HG02943 (cell line): ENCODE measurements at regions not wholly inside any gene's neighbourhood (a gene's known extent, or its start where the extent isn't known, plus 50 kb on each side); places are given as distances from the start of the nearest gene placed in this dataset.
A peak's percentile ranks its signal among the peaks of the same experiment; 100 is the strongest.
"Not testable (repeated sequence)": the region's sequence is repeated elsewhere in the genome, so short reads cannot be mapped to it uniquely, and the experiment has no call there.

ENCODE experiments used
- ATAC-seq: cut with Tn5 transposase; IDR thresholded peaks from one replicate; pipeline ENCODE4 v1.9.1; 2021; ENCODE audit warnings: mild to moderate bottlenecking, low read depth, moderate library complexity; ENCODE audit not compliant: unreplicated experiment

DNA sequence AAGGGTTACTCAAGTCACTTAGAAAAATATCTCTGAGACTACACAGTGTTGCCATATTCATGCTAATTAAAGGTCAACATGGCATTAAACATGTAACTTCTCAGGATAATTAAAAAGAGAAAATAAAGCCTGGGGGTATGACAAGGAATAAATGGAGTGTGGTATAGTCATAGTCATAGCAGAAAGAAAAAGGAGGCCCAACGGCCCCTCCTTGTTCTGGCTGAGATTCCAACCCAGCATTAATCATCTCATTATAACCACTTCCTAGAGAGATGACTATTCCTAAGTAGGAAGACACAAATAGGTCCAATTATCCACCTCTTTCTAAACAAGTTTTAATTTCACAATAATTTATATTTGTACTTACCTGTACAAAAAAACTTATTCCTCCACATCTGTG is 778.4 kb upstream of the AADAT start:
- ATAC-seq, result no peak

DNA sequence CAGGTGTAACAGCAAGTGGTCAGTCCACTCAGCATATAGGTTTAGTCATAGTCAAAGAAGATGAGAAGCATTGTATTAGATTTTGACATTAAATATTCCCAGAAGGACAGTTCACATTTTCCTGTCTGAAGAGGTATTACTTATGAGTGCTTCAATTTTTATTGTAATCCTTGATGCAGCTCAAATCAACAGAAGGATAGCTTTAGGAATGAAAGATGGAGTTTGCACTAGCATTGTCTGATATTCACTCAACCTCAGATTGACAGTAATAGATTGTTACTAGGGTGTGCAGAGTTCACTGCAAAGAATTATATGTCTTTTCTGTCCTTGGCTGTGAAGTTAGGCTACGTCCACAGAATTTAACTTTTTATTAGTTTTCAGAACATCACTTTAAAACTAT is 764.3 kb upstream of the AADAT start:
- no peak for ATAC-seq

DNA sequence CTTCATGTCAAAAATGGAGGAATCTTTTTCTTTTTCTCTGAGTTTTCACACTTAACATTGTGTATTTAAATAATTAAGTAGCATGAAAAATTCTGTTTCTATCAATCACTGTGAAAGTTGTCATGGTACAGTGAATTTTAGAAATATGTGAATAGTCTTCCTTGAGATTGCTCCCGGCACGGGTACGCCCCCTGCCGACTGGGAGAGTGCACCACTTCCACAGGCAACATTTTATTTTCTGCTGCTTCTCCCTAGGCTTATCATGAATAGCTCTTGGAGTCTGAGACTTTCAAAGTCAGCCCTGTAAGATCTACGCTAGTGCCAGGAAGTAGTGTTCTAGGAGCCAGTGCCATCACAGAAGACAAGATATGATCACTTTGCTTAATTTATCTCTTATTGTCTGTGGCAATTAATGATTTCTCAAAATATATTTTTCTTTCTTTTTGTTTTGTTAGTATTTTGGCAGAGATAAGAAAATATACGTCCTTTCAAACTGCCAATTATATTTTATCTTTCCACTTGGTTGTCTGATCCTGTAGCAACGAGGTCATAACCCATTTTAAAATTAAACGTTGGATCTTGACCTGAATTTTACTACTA is 763.8 kb upstream of the AADAT start:
- ATAC-seq, result peak; percentile 67

DNA sequence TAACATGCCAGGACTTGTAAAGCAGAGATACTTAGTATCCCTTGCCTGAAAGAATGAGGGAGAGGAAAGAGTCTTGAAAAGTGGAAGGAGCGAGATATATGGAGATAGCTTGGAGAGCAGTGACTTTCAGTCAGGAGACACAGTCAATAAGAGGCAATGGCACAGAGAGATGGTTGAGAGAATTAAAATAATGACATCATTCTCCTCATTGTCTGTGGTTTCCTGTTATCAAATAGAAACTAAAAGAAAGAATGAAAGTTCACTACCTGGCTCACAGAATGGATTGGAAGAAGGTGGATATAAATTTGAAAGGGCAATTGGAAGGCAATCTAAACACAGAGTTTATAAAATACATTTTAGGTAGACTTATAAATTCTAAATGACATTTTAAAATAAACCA is 760.2 kb upstream of the AADAT start:
- ATAC-seq, result no peak

DNA sequence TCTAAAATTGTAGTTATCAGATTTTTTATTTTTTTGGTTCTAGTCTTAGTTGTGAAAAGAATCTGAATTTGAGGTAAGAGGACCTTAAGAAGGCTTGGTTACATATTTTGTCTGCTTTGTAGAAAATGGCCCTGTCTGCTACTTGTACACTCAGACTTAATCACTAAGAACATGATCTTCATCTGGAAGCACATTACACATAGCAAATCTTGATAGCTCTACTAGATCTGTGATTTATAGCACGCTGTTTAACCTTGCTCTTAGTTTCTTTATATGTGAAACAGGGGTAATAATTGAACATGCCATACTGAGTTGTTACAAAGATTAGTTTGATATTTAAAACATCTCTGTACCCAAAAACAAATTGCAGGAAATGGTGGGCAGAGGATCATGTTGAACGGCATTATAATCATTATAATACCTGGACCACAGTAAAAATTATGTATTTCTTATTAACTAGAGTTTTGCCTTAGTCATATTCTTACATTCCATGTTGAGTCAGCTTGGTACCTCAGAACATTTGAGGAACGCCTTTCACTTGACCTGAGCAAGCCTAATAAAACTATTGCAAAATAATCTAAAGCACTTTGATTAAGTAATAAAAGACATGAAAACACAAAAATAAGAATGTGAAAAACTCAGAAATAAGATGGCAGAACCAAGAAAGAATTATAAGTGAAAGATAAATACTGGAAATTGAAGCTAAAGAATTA is 738.0 kb upstream of the AADAT start:
- no peak for ATAC-seq

DNA sequence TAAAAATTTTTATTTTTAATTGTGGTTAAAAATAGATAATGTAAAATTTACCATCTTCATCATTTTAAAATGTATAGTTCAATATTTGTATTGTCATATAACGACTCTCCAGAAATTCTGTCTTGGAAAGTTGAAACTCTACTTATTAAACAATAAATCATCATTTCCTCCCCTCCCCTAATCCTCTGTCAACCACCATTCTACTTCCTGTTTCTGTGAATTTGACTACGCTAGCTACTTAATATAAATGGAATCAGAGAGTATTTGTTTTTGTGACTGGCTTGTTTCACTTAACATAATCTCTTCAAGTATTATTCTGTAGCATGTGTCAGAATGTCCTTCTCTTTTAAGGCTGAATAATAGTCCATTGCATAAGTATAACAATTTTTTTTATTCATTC is 729.0 kb upstream of the AADAT start:
- ATAC-seq, result no peak

DNA sequence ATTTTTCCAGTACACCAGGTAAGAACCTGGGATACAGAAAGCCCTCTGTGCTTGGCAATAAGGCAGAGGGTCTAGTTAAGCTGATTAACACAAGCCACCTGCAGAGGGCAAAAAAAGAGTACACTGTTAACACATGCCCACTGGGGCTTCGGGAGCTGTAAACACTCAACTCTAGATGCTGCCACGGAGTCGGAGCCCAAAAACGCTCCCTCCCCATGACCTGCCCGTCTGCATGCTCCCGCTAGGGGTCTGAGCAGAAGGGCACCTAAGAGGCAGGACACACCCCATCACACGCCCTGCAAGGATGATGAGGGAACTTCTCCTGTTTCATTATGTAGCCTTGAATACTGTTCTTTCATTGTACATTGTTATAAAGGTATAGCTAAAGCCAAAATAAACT is 715.6 kb upstream of the AADAT start:
- ATAC-seq, result no peak

DNA sequence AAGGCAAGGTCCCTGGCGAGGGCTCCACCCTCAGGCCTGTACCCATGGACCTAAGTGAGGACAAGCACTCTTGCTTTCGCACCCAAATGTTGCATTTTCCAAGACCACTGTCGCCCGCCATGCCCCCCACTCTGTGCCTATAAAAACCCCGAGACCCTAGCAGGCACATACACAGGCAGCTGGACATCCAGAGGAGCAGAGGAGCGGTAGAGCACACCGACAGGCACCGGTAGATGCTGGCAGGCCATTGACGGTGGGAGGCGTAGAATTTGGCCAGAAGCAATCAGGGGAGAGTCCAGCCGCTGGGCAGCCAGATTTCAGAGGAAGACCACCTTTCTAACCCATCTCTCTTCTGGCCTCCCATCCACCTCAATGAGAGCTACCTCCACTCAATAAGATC is 715.2 kb upstream of the AADAT start:
- ATAC-seq, result no peak

DNA sequence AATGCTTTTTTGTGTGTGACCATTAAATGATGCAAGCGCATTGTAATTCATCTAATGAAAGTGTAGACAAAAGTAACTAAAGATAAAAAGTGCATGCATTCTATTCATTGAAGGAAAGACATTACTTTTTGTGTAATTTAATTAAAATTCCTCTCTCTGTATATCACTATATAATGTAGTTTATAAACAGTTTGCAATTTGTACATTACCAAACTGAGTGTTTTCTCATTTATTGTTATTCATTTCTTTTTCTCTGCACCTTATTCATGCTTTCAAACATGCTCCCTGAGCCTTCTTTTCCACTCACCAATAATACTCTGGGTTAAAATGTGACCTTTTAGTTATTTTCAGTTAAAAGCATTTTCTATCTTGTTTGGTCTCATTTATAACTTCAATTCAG is 713.7 kb upstream of the AADAT start:
- ATAC-seq, result no peak

DNA sequence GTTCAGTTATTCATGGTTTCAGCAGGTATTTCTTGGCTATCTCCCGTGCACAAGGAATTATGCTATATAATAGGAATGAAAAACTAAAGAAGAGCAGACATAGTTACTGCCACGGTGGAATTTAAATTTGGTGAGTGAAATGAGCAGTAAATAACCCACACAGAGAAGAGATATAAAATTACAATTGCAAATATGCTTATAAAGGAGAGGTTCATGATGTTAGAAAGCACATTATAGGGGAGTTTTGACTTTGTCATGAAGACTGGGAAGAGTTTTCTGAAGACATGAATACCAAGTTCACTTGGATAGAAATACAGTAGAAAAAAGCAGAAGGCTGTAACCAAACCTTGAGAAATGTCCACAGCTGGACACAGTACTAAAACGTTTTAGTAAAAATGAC is 712.0 kb upstream of the AADAT start:
- no peak for ATAC-seq

DNA sequence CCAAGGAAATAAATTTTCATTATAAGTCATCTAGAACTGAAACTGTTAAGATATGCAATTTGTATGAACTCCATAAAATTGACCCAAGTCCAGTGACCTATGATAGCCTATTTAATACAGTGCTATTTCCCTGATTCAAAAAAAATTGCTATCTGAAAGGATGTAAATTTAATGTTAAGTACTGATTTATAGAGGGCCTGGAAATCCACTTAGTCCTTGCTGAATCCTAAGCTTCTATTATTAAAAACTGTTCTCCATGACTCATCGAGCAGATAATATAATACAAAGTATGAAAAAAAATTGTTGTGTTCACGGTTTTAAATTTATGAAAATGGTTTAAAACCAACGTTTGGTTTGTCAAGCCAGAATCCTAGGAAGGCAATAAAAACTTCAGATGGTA is 704.8 kb upstream of the AADAT start:
- no peak for ATAC-seq

DNA sequence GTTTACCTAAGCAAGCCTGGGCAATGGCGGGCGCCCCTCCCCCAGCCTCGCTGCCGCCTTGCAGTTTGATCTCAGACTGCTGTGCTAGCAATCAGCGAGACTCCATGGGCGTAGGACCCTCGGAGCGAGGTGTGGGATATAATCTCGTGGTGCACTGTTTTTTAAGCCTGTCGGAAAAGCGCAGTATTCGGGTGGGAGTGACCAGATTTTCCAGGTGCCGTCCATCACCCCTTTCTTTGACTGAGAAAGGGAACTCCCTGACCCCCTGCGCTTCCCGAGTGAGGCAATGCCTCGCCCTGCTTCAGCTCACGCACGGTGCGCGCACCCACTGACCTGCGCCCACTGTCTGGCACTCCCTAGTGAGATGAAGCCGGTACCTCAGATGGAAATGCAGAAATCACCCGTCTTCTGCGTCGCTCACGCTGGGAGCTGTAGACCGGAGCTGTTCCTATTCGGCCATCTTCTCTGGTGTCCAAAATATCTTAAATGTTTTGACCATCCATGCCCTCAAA is 698.8 kb upstream of the AADAT start:
- ATAC-seq, result not testable (repeated sequence)

DNA sequence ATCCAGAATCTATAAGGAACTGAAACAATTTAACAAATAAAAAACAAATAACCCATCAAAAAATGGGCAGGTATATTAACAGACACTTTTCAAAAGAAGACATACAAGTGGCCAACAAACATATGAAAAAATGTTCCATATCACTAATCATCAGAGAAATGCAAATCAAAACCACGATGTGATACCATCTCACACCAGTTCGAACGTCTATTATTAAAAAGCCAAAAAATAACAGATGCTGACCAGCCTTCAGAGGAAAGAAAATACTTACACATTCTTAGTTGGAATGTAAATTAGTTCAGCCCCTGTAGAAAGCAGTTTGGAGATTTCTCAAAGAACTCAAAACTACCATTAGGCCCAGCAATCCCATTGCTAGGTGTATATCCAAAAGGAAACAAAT is 687.9 kb upstream of the AADAT start:
- no peak for ATAC-seq

DNA sequence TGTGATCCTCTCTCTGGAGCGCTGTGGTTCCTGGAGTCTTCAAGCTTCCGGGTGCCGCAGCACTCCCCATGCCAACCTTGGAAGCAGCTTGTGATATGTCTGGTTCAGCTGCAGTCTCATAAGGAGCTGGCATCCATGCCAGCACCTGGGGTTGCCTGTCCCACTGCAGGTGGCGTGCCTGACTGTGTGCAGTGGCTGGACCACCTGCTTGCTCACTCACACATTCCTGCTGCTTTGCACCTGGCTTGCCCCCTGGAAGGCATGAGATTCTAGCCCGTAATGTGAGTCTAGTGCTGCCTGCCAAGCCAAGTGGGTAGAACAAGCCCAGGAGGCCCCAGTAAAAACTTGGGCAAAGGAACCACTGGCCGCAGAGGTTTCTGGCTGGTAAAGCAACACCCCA is 687.2 kb upstream of the AADAT start:
- ATAC-seq, result no peak

DNA sequence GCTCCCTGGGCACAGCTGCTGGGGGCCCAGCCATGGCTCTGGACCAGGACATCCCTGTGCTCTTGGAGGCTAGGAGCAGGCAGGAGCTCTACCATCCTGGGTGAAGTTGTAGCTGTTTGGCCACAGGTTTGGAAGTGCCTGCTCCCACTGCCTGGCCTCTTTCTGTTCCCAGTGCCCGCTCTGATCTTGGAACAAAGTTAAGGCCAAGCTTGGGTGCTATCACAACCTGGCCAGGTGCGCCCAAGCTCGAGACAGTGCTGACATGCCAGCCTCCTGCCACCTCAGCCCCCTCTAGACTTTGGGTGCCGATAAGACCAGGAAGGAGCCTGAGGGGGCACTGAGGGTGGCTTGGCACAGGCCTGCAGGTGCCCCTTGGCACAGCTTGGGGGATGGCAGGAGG is 686.1 kb upstream of the AADAT start:
- no peak for ATAC-seq

DNA sequence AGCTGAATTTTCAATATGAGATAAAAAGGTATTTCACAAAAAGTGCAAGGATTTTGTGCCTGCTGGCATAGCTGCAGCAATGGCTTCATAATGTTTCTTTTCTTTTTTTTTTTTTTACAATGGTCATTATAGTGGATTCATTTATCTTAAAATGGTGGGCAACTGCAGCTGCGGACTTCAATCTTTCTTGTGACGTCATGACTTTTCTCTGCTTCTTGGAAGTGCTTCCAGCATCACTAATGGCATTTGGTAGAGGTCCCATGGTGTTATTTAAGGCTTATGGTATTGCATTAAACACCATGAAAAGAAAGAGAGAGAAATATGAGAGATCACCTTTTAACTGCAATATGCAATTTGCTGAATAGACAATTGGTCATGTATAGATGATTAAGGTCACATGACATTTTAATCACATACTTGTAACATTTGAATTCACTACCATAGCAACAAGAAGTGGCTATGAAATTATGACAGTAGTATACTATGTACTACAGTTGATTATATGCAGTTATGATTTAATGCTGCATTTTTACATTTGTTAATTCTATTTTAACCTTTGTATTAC is 684.0 kb upstream of the AADAT start:
- ATAC-seq, result no peak

DNA sequence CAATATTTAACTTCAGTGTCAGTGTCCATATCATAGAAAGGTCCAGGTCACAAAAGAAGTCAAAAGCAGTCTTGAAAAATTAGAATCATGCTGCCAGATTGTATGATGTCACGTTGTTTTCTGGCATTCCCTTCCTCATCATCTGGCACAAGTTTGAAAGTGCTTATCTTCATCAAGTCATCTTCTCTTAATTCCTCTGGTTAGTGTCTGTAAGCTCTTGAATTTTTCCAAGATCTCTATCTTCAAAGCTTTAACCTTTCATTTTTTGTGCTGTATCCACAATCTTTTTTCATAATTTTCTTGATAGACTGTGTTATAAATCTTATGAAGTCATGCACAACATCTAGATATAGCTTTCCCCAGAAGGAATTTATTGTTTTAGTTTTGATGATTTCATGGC is 682.7 kb upstream of the AADAT start:
- no peak for ATAC-seq

DNA sequence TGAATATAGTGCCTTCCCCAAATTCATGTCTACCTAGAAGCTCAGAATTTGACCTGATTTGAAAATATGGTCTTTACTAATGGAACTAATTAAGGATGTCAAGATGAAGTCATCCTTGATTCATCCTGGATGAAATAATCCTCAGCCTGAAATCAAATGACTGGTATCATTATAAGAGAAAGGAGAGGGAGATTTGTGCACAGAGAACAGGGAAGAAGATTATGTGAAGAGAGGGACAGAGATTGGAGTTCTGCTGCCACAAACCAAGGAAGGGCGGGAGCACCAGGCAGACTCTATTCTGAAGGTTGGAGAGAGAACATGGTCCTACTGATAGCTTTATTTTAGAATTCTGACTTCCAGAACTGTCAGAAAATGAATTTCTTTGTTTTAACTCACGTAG is 680.9 kb upstream of the AADAT start:
- ATAC-seq, result no peak

DNA sequence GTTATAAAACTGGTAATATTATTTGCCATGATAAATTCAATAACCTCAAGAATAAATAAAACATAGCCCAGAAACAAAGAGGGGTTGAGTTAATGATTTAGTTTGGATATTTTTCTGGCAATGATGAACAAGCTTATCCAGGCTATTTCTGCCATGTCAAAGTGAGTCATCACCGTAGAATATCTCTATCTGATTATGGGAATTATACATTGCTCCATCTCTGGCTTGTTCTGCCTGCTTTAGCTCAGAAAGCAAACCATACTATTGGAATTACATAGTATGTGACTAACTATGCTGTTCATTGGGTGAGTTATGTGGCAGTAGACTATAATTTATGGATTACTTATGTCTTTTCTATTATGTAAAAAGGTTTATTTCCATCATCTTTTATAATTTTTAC is 680.1 kb upstream of the AADAT start:
- ATAC-seq, result no peak

DNA sequence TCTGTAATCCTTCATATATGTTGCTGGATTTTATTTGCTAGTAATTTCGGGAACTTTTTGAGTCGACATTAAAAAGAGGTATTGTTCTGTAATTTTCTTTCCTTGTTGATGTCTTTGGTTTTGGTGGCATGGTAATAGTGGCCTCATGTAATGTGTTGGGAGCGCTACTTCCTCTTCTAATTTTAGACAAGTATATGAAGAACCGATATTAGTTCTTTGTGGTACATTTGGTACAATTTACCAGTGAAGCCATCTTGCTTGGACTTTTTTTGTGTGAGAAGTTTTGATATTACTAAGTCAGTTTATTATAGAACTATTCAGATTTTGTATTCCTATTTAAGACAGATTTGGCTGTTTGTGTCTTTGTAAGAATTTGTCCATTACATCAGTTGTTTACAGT is 669.2 kb upstream of the AADAT start:
- no peak for ATAC-seq

DNA sequence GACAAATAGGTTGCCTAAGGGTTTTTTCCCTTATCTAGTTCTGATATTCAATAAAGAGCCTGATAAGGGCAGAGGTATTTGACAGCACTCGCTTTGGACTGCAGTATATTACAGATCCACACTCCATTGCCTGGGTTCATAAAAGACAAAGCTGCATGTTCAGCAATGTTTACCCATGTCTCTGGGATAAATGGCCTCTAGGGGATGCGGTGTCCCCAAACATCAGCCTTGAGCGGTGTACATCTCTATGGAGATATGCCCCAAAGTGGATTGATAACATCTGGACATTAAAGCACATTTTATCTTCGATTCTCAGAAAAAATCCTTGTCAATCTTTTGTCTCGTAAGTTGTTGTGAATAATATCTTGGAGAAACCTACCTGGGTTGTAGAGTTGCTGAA is 660.8 kb upstream of the AADAT start:
- ATAC-seq, result no peak

DNA sequence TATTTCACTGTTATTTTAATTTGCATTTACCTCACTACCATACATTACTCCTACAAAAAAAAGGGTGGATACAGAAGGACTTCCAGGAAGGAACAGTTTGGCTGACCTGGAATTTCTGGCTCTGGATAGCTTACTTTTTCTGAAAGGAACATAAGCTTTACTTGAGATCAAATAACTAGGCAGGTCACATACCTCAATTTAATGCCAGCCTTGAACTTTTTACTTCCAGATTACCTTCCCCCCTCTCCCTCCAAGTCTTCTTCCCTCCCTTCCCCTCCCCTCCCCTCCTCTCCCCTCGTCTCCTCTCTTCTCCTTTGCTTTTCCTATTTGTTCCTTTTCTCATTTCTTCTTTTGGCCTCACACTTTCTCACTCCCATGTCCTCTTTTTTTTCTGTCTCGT is 659.2 kb upstream of the AADAT start:
- ATAC-seq, result no peak
